Right lobe of liver (tissue), 6 donors: ENCODE measurements at regions not wholly inside any gene's neighbourhood (a gene's known extent, or its start where the extent isn't known, plus 50 kb on each side); places are given as distances from the start of the nearest gene placed in this dataset.

Experiments
- ATAC-seq, 4 donors: fragments of 200-7000 bp; cut with Tn5 transposase; one replicate each; pipeline ENCODE4 v1.9.1; 2020; ENCODE audit warnings: mild to moderate bottlenecking in 4 of 4, moderate library complexity in 4 of 4
- DNase-seq, 3 donors: peaks; one replicate each; pipeline ENCODE4 v3.0.0-alpha.2; 2020
- H3K27ac ChIP-seq, 3 donors: fragments of 200-600 bp; one replicate each; pipeline ENCODE4 v1.8.0; 2022
- H3K27me3 ChIP-seq, 2 donors: fragments of 200-600 bp; one replicate each; pipeline ENCODE4 v1.8.0; 2022
- H3K36me3 ChIP-seq, 4 donors: fragments of 200-600 bp; sonication (generic) in 1 of 4; one replicate each; pipeline versions ENCODE4 v1.5.1 to v1.8.0; 2017 to 2022; ENCODE audit warnings: control low read depth in 1 of 4
- H3K4me1 ChIP-seq, 4 donors: fragments of 200-600 bp; sonication (generic) in 1 of 4; one replicate each; pipeline versions ENCODE4 v1.5.1 to v1.8.0; 2017 to 2022; ENCODE audit warnings: control low read depth in 1 of 4
- H3K4me3 ChIP-seq, 3 donors: fragments of 200-600 bp; one replicate each; pipeline ENCODE4 v1.8.0; 2022
- H3K9me3 ChIP-seq, 4 donors: fragments of 200-600 bp; sonication (generic) in 1 of 4; one replicate each; pipeline versions ENCODE4 v1.5.1 to v1.8.0; 2017 to 2022; ENCODE audit warnings: control low read depth in 1 of 4
- POLR2A ChIP-seq: fragments of 450-650 bp; IDR thresholded peaks from one replicate; pipeline ENCODE4 v1.6.1; 2017; ENCODE audit warnings: antibody characterized with exemption, mild to moderate bottlenecking
- WGBS: methylation state at CpG from one replicate; pipeline ENCODE4 v1.1.6; 2018; ENCODE audit warnings: low coverage, low lambda C conversion rate; ENCODE audit not compliant: insufficient coverage; ENCODE audit errors: missing lambda C conversion rate; 5-methylcytosine and 5-hydroxymethylcytosine counted together
- intact Hi-C, 2 donors: fragments of 100-400 bp; cut with DNase I; formaldehyde crosslinking; loops; one replicate each; pipeline versions ENCODE4 v1.11.2 to v1.14.1; 2022
- TF ChIP-seq, protein P1 (sequence below), 4 donors: fragments of 200-600 bp in 3 of 4; fragments of 450-650 bp in 1 of 4; IDR thresholded peaks; one replicate each; pipeline versions ENCODE4 v1.5.1 to v1.8.0; 2016 to 2022; ENCODE audit warnings: antibody characterized with exemption in 4 of 4, mild to moderate bottlenecking in 2 of 4
- donor health status: DM: no; HTN: yes; CAD: no.
- donor health status: DM: no; HTN: no; CAD: no.
- donor health status: DM: no; HTN: no; CAD: no.
- donor health status: DM: no; HTN: yes; CAD: no.
- donor health status: DM: no; HTN: yes; CAD: no.

DNA sequence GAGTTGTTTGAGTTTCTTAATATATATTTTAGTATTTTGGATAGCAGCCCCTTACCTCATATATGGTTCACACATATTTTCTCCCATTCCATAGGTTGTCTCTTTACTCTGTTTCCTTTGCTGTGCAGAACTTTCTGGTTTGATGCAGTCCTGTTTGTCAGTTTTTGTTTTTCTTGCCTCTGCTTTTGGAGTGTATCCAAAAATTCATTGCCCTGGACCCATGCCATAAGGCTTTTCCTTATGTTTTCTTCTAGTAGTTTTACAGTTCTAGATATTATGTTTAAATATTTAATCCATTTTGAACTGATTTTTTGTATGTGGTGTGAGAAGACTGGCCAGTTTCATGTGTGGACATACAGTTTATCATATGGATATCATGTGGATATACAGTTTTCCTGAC, 58.5 kb upstream of the NUDT6 start:
- Histone ChIP-seq H3K4me3 (no peak overlapping the region), H3K4me1 (no peaks in the 10 kb centered on the region), H3K36me3 (peaks cover 0 to 8% (median 0%) of the 10 kb centered on the region in 4 donors), H3K27ac (no peak overlapping the region), H3K9me3 (no peaks in the 10 kb centered on the region), H3K27me3 (no peaks in the 10 kb centered on the region)
- ATAC-seq (no peak), DNase-seq (no peak)
- intact Hi-C loops, result no loop called here
- TF ChIP-seq, protein P1, sequence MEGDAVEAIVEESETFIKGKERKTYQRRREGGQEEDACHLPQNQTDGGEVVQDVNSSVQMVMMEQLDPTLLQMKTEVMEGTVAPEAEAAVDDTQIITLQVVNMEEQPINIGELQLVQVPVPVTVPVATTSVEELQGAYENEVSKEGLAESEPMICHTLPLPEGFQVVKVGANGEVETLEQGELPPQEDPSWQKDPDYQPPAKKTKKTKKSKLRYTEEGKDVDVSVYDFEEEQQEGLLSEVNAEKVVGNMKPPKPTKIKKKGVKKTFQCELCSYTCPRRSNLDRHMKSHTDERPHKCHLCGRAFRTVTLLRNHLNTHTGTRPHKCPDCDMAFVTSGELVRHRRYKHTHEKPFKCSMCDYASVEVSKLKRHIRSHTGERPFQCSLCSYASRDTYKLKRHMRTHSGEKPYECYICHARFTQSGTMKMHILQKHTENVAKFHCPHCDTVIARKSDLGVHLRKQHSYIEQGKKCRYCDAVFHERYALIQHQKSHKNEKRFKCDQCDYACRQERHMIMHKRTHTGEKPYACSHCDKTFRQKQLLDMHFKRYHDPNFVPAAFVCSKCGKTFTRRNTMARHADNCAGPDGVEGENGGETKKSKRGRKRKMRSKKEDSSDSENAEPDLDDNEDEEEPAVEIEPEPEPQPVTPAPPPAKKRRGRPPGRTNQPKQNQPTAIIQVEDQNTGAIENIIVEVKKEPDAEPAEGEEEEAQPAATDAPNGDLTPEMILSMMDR (IDR thresholded peaks at IDR 0.05), result no peak
- no peak for TF ChIP-seq POLR2A

DNA sequence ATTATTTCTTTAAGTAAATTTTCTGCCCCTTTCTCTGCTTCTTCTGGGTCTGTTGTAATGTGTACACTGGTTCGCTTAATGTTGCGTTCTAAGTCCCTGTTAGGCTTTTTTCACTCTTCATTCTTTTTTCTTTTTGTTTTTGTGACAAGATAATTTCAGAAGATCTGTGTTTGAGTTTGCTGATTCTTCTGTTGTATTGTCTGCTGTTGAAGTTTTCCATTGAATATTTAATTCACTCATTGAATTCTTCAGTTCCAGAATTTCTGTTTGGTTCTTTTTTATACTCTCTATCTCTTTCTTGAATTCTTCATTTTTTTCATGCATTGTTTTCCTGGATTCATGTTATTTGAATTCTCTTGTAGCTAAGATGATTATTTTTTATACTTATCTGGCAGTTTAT, 66.3 kb upstream of the NUDT6 start:
- no peak overlapping the region for H3K27ac ChIP-seq
- peaks cover 0 to 7% (median 0%) of the 10 kb centered on the region in 4 donors for H3K9me3 ChIP-seq
- ATAC-seq (no peak), DNase-seq (no peak)
- WGBS, result 94% methylated on average over 2 of the region's 2 CpGs
- intact Hi-C loops, result no loop called here
- peaks cover 0 to 2% (median 0%) of the 10 kb centered on the region in 4 donors for H3K36me3 ChIP-seq
- no peaks in the 10 kb centered on the region for H3K4me1 ChIP-seq
- TF ChIP-seq POLR2A, result no peak
- TF ChIP-seq, protein P1 (IDR thresholded peaks at IDR 0.05), result no peak
- H3K4me3 ChIP-seq, result no peak overlapping the region
- no peaks in the 10 kb centered on the region for H3K27me3 ChIP-seq

- DNase-seq, result no peak
- intact Hi-C loops, result no loop called here
- no peaks in the 10 kb centered on the region for H3K4me1 ChIP-seq
- no peak overlapping the region for H3K27ac ChIP-seq
- ATAC-seq, result no peak
- TF ChIP-seq POLR2A, result no peak
- TF ChIP-seq, protein P1 (IDR thresholded peaks at IDR 0.05), result no peak
- 94% methylated on average over 2 of the region's 2 CpGs for WGBS
- H3K27me3 ChIP-seq, result no peaks in the 10 kb centered on the region
- H3K9me3 ChIP-seq, result peaks cover 0 to 7% (median 0%) of the 10 kb centered on the region in 4 donors
- peaks cover 0 to 2% (median 0%) of the 10 kb centered on the region in 4 donors for H3K36me3 ChIP-seq
- no peak overlapping the region for H3K4me3 ChIP-seq
Observed at GRCh38 chr4:122990891-122991290, 68.5 kb upstream of the NUDT6 start.

GRCh38 chr4:122992057-122992456, 69.7 kb upstream of the NUDT6 start:
- Histone ChIP-seq H3K4me3 (no peak overlapping the region), H3K27ac (no peak overlapping the region), H3K4me1 (no peaks in the 10 kb centered on the region), H3K27me3 (no peaks in the 10 kb centered on the region), H3K9me3 (peaks cover 0 to 7% (median 0%) of the 10 kb centered on the region in 4 donors), H3K36me3 (peaks cover 0 to under 1% (median 0%) of the 10 kb centered on the region in 4 donors)
- ATAC-seq, result no peak
- no peak for TF ChIP-seq POLR2A
- TF ChIP-seq, protein P1 (IDR thresholded peaks at IDR 0.05), result no peak
- DNase-seq, result no peak
- intact Hi-C loops, result no loop called here

DNA sequence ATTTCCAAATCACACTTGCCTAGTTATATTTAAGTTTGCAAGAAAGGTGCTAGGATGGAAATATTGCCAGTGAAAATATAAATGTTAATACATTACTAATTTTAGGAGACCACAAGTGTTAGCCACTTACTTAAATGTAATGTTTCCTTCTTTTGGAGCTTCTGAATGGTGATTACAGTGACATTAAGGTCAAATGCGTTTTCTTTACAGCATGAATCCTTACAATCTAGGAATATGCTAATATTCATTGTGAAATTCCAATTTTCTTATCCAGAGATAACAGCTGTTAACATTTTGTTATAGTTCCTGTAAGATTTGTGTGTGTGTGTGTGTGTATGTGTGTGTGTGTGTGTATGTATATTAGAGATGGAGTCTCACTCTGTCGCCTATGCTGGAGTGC, 70.2 kb upstream of the NUDT6 start:
- ATAC-seq (no peak), DNase-seq (no peak)
- no peaks in the 10 kb centered on the region for H3K36me3 ChIP-seq
- intact Hi-C loops, result no loop called here
- TF ChIP-seq, protein P1 (IDR thresholded peaks at IDR 0.05), result no peak
- TF ChIP-seq POLR2A, result no peak
- 100% methylated on average over 1 of the region's 2 CpGs for WGBS
- H3K27ac ChIP-seq, result no peak overlapping the region
- H3K4me3 ChIP-seq, result no peak overlapping the region
- no peaks in the 10 kb centered on the region for H3K4me1 ChIP-seq
- peaks cover 0 to 4% (median 0%) of the 10 kb centered on the region in 4 donors for H3K9me3 ChIP-seq
- no peaks in the 10 kb centered on the region for H3K27me3 ChIP-seq
